ENCODE measurements at regions not wholly inside any gene's neighbourhood (a gene's known extent, or its start where the extent isn't known, plus 50 kb on each side); places are given as distances from the start of the nearest gene placed in this dataset. TPM values are rescaled to one million over a fixed set of nuclear protein-coding genes. Genes with fewer than 3 reads are reported as not detected.

Small RNAs in the stretch of these regions (small RNA-seq; reads per million reads assigned to genes)
- gene KSR1P1 (ENCODE audit: insufficient read depth, insufficient read length, low read depth, low replicate concordance) = not detected
